SK-N-SH treated with all-trans-retinoic acid at 6 μM for 48 hours (cell line): ENCODE measurements at regions not wholly inside any gene's neighbourhood (a gene's known extent, or its start where the extent isn't known, plus 50 kb on each side); places are given as distances from the start of the nearest gene placed in this dataset.

ENCODE experiments used
- ATAC-seq: fragments of 200-7000 bp; cut with Tn5 transposase; 3 replicates; pipeline ENCODE4 v1.9.1; 2020; ENCODE audit warnings: mild to moderate bottlenecking, moderate library complexity
- ARNTL ChIP-seq: fragments of 450-650 bp; formaldehyde crosslinking; IDR thresholded peaks from 2 replicates; pipeline ENCODE4 v1.5.0; 2020; ENCODE audit warnings: low read depth, mild to moderate bottlenecking, moderate library complexity, borderline replicate concordance
- BACH2 ChIP-seq: fragments of 250-450 bp; sonication (Bioruptor Pico); IDR thresholded peaks from 2 replicates; pipeline ENCODE4 v1.9.0; 2021; ENCODE audit warnings: mild to moderate bottlenecking, borderline replicate concordance
- CSDC2 ChIP-seq: fragments of 250-450 bp; sonication (Bioruptor Pico); IDR thresholded peaks from 2 replicates; pipeline ENCODE4 v1.5.0; 2020; ENCODE audit warnings: mild to moderate bottlenecking, moderate library complexity
- ESRRG ChIP-seq: fragments of 250-450 bp; sonication (Bioruptor Pico); IDR thresholded peaks from 2 replicates; pipeline ENCODE4 v1.6.1; 2021; ENCODE audit warnings: mild to moderate bottlenecking
- GLIS3 ChIP-seq: fragments of 250-450 bp; sonication (Bioruptor Pico); IDR thresholded peaks from 2 replicates; pipeline ENCODE4 v1.5.0; 2020; ENCODE audit warnings: mild to moderate bottlenecking, moderate library complexity
- ISL1 ChIP-seq: fragments of 250-450 bp; sonication (Bioruptor Pico); IDR thresholded peaks from 2 replicates; pipeline ENCODE4 v2.1.2; 2022; ENCODE audit warnings: mild to moderate bottlenecking, moderate library complexity
- POU6F1 ChIP-seq: fragments of 250-450 bp; sonication (Bioruptor Pico); IDR thresholded peaks from 2 replicates; pipeline ENCODE4 v1.8.0; 2021; ENCODE audit warnings: low read depth, mild to moderate bottlenecking, moderate library complexity, borderline replicate concordance
- PPARA ChIP-seq: fragments of 250-450 bp; sonication (Bioruptor Pico); IDR thresholded peaks from 2 replicates; pipeline ENCODE4 v1.5.0; 2020; ENCODE audit warnings: mild to moderate bottlenecking, borderline replicate concordance
- RARB ChIP-seq: fragments of 250-450 bp; sonication (Bioruptor Pico); IDR thresholded peaks from 2 replicates; pipeline ENCODE4 v1.8.0; 2021; ENCODE audit warnings: mild to moderate bottlenecking, moderate library complexity
- SNAI2 ChIP-seq: fragments of 250-450 bp; sonication (Bioruptor Pico); IDR thresholded peaks from 2 replicates; pipeline ENCODE4 v1.5.0; 2020; ENCODE audit warnings: mild to moderate bottlenecking, moderate library complexity
- TCF4 ChIP-seq: fragments of 250-450 bp; sonication (Bioruptor Pico); IDR thresholded peaks from 2 replicates; pipeline ENCODE4 v1.8.0; 2021; ENCODE audit warnings: mild to moderate bottlenecking, moderate library complexity, borderline replicate concordance
- TOX ChIP-seq: fragments of 250-450 bp; sonication (Bioruptor Pico); IDR thresholded peaks from 2 replicates; pipeline ENCODE4 v1.8.0; 2021; ENCODE audit warnings: mild to moderate bottlenecking, moderate library complexity, borderline replicate concordance
- ZC3H10 ChIP-seq: fragments of 250-450 bp; sonication (Bioruptor Pico); IDR thresholded peaks from 2 replicates; pipeline ENCODE4 v1.5.1; 2021; ENCODE audit warnings: mild to moderate bottlenecking, moderate library complexity
- ZFP3 ChIP-seq: fragments of 250-450 bp; sonication (Bioruptor Pico); IDR thresholded peaks from 2 replicates; pipeline ENCODE4 v1.5.0; 2020; ENCODE audit warnings: mild to moderate bottlenecking, moderate library complexity
- ZFP30 ChIP-seq: fragments of 450-650 bp; formaldehyde crosslinking; IDR thresholded peaks from 2 replicates; pipeline ENCODE4 v1.5.0; 2022; ENCODE audit warnings: mild to moderate bottlenecking, moderate library complexity
- ZNF565 ChIP-seq: fragments of 450-650 bp; formaldehyde crosslinking; conservative IDR thresholded peaks from 2 replicates; pipeline ENCODE4 v1.5.0; 2020; ENCODE audit warnings: low read depth, mild to moderate bottlenecking, moderate library complexity
- ZNF70 ChIP-seq: fragments of 450-650 bp; formaldehyde crosslinking; IDR thresholded peaks from 2 replicates; pipeline ENCODE4 v1.5.0; 2020; ENCODE audit warnings: mild to moderate bottlenecking, moderate library complexity
- ZNF8 ChIP-seq: fragments of 450-650 bp; formaldehyde crosslinking; IDR thresholded peaks from 2 replicates; pipeline ENCODE4 v1.5.0; 2020; ENCODE audit warnings: mild to moderate bottlenecking, moderate library complexity
- TF ChIP-seq, protein P1 (sequence below): fragments of 250-450 bp; sonication (Bioruptor Pico); IDR thresholded peaks from 2 replicates; pipeline ENCODE4 v1.5.0; 2020; ENCODE audit warnings: mild to moderate bottlenecking, moderate library complexity
- TF ChIP-seq, protein P2 (sequence below): fragments of 250-450 bp; sonication (Bioruptor Pico); IDR thresholded peaks from 2 replicates; pipeline ENCODE4 v1.8.0; 2020; ENCODE audit warnings: mild to moderate bottlenecking, moderate library complexity, borderline replicate concordance
- TF ChIP-seq, protein P3 (sequence below): fragments of 250-450 bp; sonication (Bioruptor Pico); IDR thresholded peaks from 2 replicates; pipeline ENCODE4 v1.5.1; 2020; ENCODE audit warnings: low read depth, mild to moderate bottlenecking, moderate library complexity

DNA sequence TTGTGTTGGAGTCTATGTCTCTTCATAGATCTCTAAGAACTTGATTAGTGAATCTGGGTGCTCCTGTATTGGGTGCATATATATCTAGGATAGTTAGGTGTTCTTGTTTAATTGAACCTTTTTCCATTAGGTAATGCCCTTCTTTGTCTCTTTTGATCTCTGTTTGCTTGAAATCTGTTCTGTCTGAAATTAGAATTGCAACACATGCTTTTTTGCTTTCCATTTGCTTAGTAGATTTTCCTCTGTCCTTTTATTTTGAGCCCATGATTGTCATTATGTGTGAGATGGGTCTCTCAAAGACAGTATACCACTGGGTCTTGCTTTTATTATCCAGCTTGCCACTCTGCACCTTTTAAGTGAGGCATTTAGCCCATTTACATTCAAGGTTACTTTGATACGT, 79.1 kb upstream of the APOOL start:
- ATAC-seq: no peak
- TF ChIP-seq ARNTL (CRISPR knock-in tag) (no peak), TCF4 (CRISPR knock-in tag) (no peak)
- TF ChIP-seq, protein P1, sequence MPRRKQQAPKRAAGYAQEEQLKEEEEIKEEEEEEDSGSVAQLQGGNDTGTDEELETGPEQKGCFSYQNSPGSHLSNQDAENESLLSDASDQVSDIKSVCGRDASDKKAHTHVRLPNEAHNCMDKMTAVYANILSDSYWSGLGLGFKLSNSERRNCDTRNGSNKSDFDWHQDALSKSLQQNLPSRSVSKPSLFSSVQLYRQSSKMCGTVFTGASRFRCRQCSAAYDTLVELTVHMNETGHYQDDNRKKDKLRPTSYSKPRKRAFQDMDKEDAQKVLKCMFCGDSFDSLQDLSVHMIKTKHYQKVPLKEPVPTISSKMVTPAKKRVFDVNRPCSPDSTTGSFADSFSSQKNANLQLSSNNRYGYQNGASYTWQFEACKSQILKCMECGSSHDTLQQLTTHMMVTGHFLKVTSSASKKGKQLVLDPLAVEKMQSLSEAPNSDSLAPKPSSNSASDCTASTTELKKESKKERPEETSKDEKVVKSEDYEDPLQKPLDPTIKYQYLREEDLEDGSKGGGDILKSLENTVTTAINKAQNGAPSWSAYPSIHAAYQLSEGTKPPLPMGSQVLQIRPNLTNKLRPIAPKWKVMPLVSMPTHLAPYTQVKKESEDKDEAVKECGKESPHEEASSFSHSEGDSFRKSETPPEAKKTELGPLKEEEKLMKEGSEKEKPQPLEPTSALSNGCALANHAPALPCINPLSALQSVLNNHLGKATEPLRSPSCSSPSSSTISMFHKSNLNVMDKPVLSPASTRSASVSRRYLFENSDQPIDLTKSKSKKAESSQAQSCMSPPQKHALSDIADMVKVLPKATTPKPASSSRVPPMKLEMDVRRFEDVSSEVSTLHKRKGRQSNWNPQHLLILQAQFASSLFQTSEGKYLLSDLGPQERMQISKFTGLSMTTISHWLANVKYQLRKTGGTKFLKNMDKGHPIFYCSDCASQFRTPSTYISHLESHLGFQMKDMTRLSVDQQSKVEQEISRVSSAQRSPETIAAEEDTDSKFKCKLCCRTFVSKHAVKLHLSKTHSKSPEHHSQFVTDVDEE: no peak

- no peak for ATAC-seq
- no peak for TF ChIP-seq ZFP3 (CRISPR knock-in tag)
- TF ChIP-seq ZFP30 (CRISPR knock-in tag): no peak
- TF ChIP-seq POU6F1: no peak
- no peak for TF ChIP-seq ESRRG (CRISPR knock-in tag)
- no peak for TF ChIP-seq RARB (CRISPR knock-in tag)
- TF ChIP-seq ISL1 (CRISPR knock-in tag): no peak
- no peak for TF ChIP-seq ZNF8 (CRISPR knock-in tag)
- TF ChIP-seq, protein P2, sequence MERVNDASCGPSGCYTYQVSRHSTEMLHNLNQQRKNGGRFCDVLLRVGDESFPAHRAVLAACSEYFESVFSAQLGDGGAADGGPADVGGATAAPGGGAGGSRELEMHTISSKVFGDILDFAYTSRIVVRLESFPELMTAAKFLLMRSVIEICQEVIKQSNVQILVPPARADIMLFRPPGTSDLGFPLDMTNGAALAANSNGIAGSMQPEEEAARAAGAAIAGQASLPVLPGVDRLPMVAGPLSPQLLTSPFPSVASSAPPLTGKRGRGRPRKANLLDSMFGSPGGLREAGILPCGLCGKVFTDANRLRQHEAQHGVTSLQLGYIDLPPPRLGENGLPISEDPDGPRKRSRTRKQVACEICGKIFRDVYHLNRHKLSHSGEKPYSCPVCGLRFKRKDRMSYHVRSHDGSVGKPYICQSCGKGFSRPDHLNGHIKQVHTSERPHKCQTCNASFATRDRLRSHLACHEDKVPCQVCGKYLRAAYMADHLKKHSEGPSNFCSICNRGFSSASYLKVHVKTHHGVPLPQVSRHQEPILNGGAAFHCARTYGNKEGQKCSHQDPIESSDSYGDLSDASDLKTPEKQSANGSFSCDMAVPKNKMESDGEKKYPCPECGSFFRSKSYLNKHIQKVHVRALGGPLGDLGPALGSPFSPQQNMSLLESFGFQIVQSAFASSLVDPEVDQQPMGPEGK: no peak
- no peak for TF ChIP-seq TCF4 (CRISPR knock-in tag)
- TF ChIP-seq, protein P3, sequence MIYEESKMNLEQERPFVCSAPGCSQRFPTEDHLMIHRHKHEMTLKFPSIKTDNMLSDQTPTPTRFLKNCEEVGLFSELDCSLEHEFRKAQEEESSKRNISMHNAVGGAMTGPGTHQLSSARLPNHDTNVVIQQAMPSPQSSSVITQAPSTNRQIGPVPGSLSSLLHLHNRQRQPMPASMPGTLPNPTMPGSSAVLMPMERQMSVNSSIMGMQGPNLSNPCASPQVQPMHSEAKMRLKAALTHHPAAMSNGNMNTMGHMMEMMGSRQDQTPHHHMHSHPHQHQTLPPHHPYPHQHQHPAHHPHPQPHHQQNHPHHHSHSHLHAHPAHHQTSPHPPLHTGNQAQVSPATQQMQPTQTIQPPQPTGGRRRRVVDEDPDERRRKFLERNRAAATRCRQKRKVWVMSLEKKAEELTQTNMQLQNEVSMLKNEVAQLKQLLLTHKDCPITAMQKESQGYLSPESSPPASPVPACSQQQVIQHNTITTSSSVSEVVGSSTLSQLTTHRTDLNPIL (CRISPR knock-in tag): no peak
- TF ChIP-seq ARNTL (CRISPR knock-in tag): no peak
- TF ChIP-seq ZNF565 (CRISPR knock-in tag): no peak
- no peak for TF ChIP-seq BACH2 (CRISPR knock-in tag)
- TF ChIP-seq, protein P1: no peak
- TF ChIP-seq ZNF70 (CRISPR knock-in tag): no peak
- no peak for TF ChIP-seq ZC3H10 (CRISPR knock-in tag)
- no peak for TF ChIP-seq CSDC2 (CRISPR knock-in tag)
- TF ChIP-seq PPARA (CRISPR knock-in tag): no peak
- no peak for TF ChIP-seq GLIS3
- no peak for TF ChIP-seq SNAI2 (CRISPR knock-in tag)
Measured at GRCh38 chrX:84932814-84933213, 70.9 kb upstream of the APOOL start.

GRCh38 chrX:84933956-84934556, 69.6 kb upstream of the APOOL start:
- TF ChIP-seq TOX (CRISPR knock-in tag) (no peak), ZC3H10 (CRISPR knock-in tag) (no peak), SNAI2 (CRISPR knock-in tag) (no peak), CSDC2 (CRISPR knock-in tag) (no peak), TCF4 (CRISPR knock-in tag) (no peak)
- ATAC-seq: no peak
